ENCODE measurements at regions not wholly inside any gene's neighbourhood (a gene's known extent, or its start where the extent isn't known, plus 50 kb on each side); places are given as distances from the start of the nearest gene placed in this dataset.

DNA sequence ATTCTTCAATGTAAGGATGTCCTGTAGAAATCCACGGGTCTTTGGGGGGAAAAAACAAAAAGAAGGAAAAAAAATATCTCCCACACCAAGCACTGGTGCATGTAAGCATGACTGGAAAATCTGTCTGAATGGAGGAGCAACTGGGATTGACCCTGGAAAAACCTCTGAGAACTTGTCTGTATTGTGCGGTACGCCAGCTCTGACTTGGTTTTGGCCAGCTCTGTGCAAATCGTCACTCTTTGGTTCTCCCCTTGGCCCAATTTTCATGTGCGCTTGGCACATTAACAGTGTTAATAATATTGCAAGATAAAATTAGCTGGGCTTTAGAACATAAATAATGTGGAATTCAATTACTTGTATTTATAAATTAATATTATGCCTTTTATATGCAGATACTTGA is 231.2 kb upstream of the HAND2 start:
- Mint-ChIP-seq H3K27ac (ENCODE audit: unreplicated experiment) (no peak overlapping the region), H3K4me1 (ENCODE audit: low read depth, unreplicated experiment) (no peaks in the 10 kb centered on the region), H3K36me3 (ENCODE audit: low read depth, unreplicated experiment) (no peaks in the 10 kb centered on the region), H3K27me3 (ENCODE audit: low read depth, unreplicated experiment) (peaks cover 1% of the 10 kb centered on the region), H3K4me3 (ENCODE audit: unreplicated experiment) (no peak overlapping the region), H3K9me3 (ENCODE audit: unreplicated experiment) (no peaks in the 10 kb centered on the region)
- DNase-seq (ENCODE audit: low read depth) = no peak
- Histone ChIP-seq H3K27ac (ENCODE audit: low read depth, low read length) (no peak overlapping the region), H4K20me1 (ENCODE audit: insufficient read depth, low read length) (no peaks in the 10 kb centered on the region), H3K27me3 (ENCODE audit: insufficient read depth, low read length) (no peaks in the 10 kb centered on the region), H3K4me1 (ENCODE audit: insufficient read depth, low read length) (no peaks in the 10 kb centered on the region), H3K9ac (ENCODE audit: low read length) (no peak overlapping the region), H3K9me3 (ENCODE audit: insufficient read depth, low read depth, low read length) (no peaks in the 10 kb centered on the region), H3K36me3 (ENCODE audit: insufficient read depth, low read length) (no peaks in the 10 kb centered on the region), H2AFZ (ENCODE audit: low read depth, low read length) (no peak overlapping the region), H3K4me3 (ENCODE audit: insufficient read depth, low read depth, low read length) (no peak overlapping the region), H3K79me2 (ENCODE audit: insufficient read depth, low read length) (no peaks in the 10 kb centered on the region), H3K4me2 (ENCODE audit: low read length) (no peak overlapping the region)
- no peak for FAIRE-seq
- TF ChIP-seq, protein P1, sequence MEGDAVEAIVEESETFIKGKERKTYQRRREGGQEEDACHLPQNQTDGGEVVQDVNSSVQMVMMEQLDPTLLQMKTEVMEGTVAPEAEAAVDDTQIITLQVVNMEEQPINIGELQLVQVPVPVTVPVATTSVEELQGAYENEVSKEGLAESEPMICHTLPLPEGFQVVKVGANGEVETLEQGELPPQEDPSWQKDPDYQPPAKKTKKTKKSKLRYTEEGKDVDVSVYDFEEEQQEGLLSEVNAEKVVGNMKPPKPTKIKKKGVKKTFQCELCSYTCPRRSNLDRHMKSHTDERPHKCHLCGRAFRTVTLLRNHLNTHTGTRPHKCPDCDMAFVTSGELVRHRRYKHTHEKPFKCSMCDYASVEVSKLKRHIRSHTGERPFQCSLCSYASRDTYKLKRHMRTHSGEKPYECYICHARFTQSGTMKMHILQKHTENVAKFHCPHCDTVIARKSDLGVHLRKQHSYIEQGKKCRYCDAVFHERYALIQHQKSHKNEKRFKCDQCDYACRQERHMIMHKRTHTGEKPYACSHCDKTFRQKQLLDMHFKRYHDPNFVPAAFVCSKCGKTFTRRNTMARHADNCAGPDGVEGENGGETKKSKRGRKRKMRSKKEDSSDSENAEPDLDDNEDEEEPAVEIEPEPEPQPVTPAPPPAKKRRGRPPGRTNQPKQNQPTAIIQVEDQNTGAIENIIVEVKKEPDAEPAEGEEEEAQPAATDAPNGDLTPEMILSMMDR (IDR thresholded peaks at IDR 0.05; ENCODE audit: insufficient read depth, low read depth, low read length) = no peak
- no peak for TF ChIP-seq EZH2 (IDR thresholded peaks at IDR 0.05; ENCODE audit: insufficient read depth, low read length)

DNA sequence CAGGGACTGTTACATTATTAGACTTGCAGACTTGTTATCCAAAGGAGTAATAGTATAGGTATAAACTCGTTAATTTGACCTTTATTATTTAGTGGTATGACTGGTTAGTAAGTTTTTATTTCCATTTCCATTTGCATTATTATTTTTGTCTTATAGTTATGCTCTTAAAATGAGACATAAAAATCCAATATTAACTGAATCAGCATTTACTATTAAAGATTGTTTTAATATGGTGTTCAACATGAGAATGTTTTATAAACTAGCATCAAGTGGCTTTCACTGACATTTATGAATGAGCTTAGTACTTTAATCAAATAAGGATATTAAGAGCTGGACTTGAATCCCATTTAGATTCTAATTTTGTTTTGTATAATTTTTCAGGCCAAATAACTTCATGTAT is 228.1 kb upstream of the HAND2 start:
- no peak overlapping the region for H3K27ac ChIP-seq (ENCODE audit: low read depth, low read length)

DNA sequence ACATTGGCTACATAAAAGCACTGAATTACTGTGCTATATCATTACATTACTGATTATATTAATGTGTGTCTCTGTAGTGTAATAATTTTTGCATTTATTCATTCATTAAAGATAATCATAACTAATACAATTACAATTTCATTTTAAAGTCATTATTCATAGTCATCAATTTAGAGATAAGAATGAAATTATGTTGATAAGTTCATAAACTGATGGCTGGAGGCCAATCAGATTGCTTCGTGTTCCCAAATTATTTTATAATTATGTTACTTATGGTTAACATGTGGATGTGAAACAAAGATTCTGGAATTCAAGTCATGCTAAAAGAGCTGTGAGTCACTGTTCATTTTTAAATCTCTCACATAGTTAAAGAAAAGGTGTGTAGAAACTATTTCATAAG is 223.4 kb upstream of the HAND2 start:
- H3K4me1 ChIP-seq (ENCODE audit: insufficient read depth, low read length) = no peaks in the 10 kb centered on the region
- Mint-ChIP-seq H3K27me3 (ENCODE audit: low read depth, unreplicated experiment) (no peaks in the 10 kb centered on the region), H3K27ac (ENCODE audit: unreplicated experiment) (no peak overlapping the region), H3K9me3 (ENCODE audit: unreplicated experiment) (no peaks in the 10 kb centered on the region), H3K4me1 (ENCODE audit: low read depth, unreplicated experiment) (no peaks in the 10 kb centered on the region), H3K4me3 (ENCODE audit: unreplicated experiment) (no peak overlapping the region), H3K36me3 (ENCODE audit: low read depth, unreplicated experiment) (no peaks in the 10 kb centered on the region)
- H3K9me3 ChIP-seq (ENCODE audit: insufficient read depth, low read depth, low read length) = no peaks in the 10 kb centered on the region
- no peaks in the 10 kb centered on the region for H3K27me3 ChIP-seq (ENCODE audit: insufficient read depth, low read length)
- no peak overlapping the region for H3K9ac ChIP-seq (ENCODE audit: low read length)
- H3K27ac ChIP-seq (ENCODE audit: low read depth, low read length) = no peak overlapping the region
- TF ChIP-seq EZH2 (IDR thresholded peaks at IDR 0.05; ENCODE audit: insufficient read depth, low read length) = no peak
- TF ChIP-seq, protein P1 (IDR thresholded peaks at IDR 0.05; ENCODE audit: insufficient read depth, low read depth, low read length) = no peak
- no peak overlapping the region for H3K4me3 ChIP-seq (ENCODE audit: insufficient read depth, low read depth, low read length)
- H3K79me2 ChIP-seq (ENCODE audit: insufficient read depth, low read length) = no peaks in the 10 kb centered on the region
- no peak overlapping the region for H2AFZ ChIP-seq (ENCODE audit: low read depth, low read length)
- H4K20me1 ChIP-seq (ENCODE audit: insufficient read depth, low read length) = no peaks in the 10 kb centered on the region
- no peak overlapping the region for H3K4me2 ChIP-seq (ENCODE audit: low read length)
- no peak for DNase-seq (ENCODE audit: low read depth)
- no peak for FAIRE-seq
- no peaks in the 10 kb centered on the region for H3K36me3 ChIP-seq (ENCODE audit: insufficient read depth, low read length)

More for the DNA sequence above, 228.1 kb upstream of the HAND2 start:
- H2AFZ ChIP-seq (ENCODE audit: low read depth, low read length) = no peak overlapping the region
- no peak overlapping the region for H3K9ac ChIP-seq (ENCODE audit: low read length)
- no peaks in the 10 kb centered on the region for H3K36me3 Mint-ChIP-seq (ENCODE audit: low read depth, unreplicated experiment)
- H3K27ac Mint-ChIP-seq (ENCODE audit: unreplicated experiment) = no peak overlapping the region
- TF ChIP-seq, protein P1 (IDR thresholded peaks at IDR 0.05; ENCODE audit: insufficient read depth, low read depth, low read length) = no peak
- TF ChIP-seq EZH2 (IDR thresholded peaks at IDR 0.05; ENCODE audit: insufficient read depth, low read length) = no peak
- no peaks in the 10 kb centered on the region for H3K27me3 ChIP-seq (ENCODE audit: insufficient read depth, low read length)
- H3K36me3 ChIP-seq (ENCODE audit: insufficient read depth, low read length) = no peaks in the 10 kb centered on the region
- no peak for FAIRE-seq
- H3K9me3 Mint-ChIP-seq (ENCODE audit: unreplicated experiment) = no peaks in the 10 kb centered on the region
- H3K4me3 Mint-ChIP-seq (ENCODE audit: unreplicated experiment) = no peak overlapping the region
- DNase-seq (ENCODE audit: low read depth) = no peak
- no peaks in the 10 kb centered on the region for H3K9me3 ChIP-seq (ENCODE audit: insufficient read depth, low read depth, low read length)
- peaks cover 1% of the 10 kb centered on the region for H3K27me3 Mint-ChIP-seq (ENCODE audit: low read depth, unreplicated experiment)
- H3K4me2 ChIP-seq (ENCODE audit: low read length) = no peak overlapping the region
- no peaks in the 10 kb centered on the region for H4K20me1 ChIP-seq (ENCODE audit: insufficient read depth, low read length)
- no peak overlapping the region for H3K4me3 ChIP-seq (ENCODE audit: insufficient read depth, low read depth, low read length)
- no peaks in the 10 kb centered on the region for H3K4me1 ChIP-seq (ENCODE audit: insufficient read depth, low read length)
- H3K4me1 Mint-ChIP-seq (ENCODE audit: low read depth, unreplicated experiment) = no peaks in the 10 kb centered on the region
- H3K79me2 ChIP-seq (ENCODE audit: insufficient read depth, low read length) = no peaks in the 10 kb centered on the region
